Lung (tissue), 11 donors: ENCODE measurements at regions not wholly inside any gene's neighbourhood (a gene's known extent, or its start where the extent isn't known, plus 50 kb on each side); places are given as distances from the start of the nearest gene placed in this dataset.

Source experiments
- ATAC-seq: fragments of 200-7000 bp; cut with Tn5 transposase; one replicate; pipeline ENCODE4 v1.9.1; 2020; ENCODE audit warnings: moderate number of reproducible peaks; ENCODE audit not compliant: insufficient read depth, low FRiP score
- DNase-seq, 3 donors: peaks; one replicate each; pipeline ENCODE4 v3.0.0-alpha.2; 2013 to 2017
- H3K27ac ChIP-seq, 2 donors: one replicate each; pipeline ENCODE4 v1.5.1; 2013; ENCODE audit warnings: mild to moderate bottlenecking in 2 of 2, moderate library complexity in 2 of 2, control low read depth in 1 of 2, inconsistent platforms in 1 of 2, low read depth in 1 of 2, low read length in 1 of 2
- H3K27me3 ChIP-seq, 3 donors: one replicate each; pipeline ENCODE4 v1.5.1; 2013; ENCODE audit warnings: low read length in 2 of 3; ENCODE audit not compliant: control insufficient read depth in 3 of 3, insufficient read depth in 3 of 3
- H3K36me3 ChIP-seq, 4 donors: one replicate each; pipeline ENCODE4 v1.5.1; 2013; ENCODE audit warnings: low read length in 4 of 4, mild to moderate bottlenecking in 1 of 4, moderate library complexity in 1 of 4; ENCODE audit not compliant: control insufficient read depth in 4 of 4, insufficient read depth in 4 of 4
- H3K4me1 ChIP-seq, 5 donors: one replicate each; pipeline ENCODE4 v1.5.1; 2013; ENCODE audit warnings: low read length in 5 of 5, mild to moderate bottlenecking in 2 of 5, moderate library complexity in 1 of 5; ENCODE audit not compliant: control insufficient read depth in 5 of 5, insufficient read depth in 5 of 5
- H3K4me3 ChIP-seq: one replicate; pipeline ENCODE4 v1.5.1; 2013; ENCODE audit warnings: mild to moderate bottlenecking, control low read depth, moderate library complexity
- H3K9ac ChIP-seq, 2 donors: one replicate each; pipeline ENCODE4 v1.5.1; 2013; ENCODE audit warnings: low read length in 2 of 2, control low read depth in 1 of 2; ENCODE audit not compliant: insufficient read depth in 1 of 2
- H3K9me3 ChIP-seq, 4 donors: one replicate each; pipeline ENCODE4 v1.5.1; 2013; ENCODE audit warnings: low read length in 3 of 4, mild to moderate bottlenecking in 1 of 4, moderate library complexity in 1 of 4; ENCODE audit not compliant: control insufficient read depth in 4 of 4, insufficient read depth in 3 of 4
- WGBS, 2 donors: extraction: QIAGEN DNeasy Blood & Tissue Kit; methylation state at CpG; one replicate each; pipeline ENCODE4 v1.1.7; 2013; 5-methylcytosine and 5-hydroxymethylcytosine counted together
- TF ChIP-seq, protein P1 (sequence below): IDR thresholded peaks from 2 replicates; pipeline ENCODE4 v1.5.1; 2012; ENCODE audit warnings: mild to moderate bottlenecking; ENCODE audit errors: control extremely low read depth, extremely low read depth
- donor health status: control.
- donor health status: control.
- donor health status: Bipolar disorder and iron deficiency.
- donor health status: healthy.
- donor health status: DM: yes; HTN: yes; CAD: no.

DNA sequence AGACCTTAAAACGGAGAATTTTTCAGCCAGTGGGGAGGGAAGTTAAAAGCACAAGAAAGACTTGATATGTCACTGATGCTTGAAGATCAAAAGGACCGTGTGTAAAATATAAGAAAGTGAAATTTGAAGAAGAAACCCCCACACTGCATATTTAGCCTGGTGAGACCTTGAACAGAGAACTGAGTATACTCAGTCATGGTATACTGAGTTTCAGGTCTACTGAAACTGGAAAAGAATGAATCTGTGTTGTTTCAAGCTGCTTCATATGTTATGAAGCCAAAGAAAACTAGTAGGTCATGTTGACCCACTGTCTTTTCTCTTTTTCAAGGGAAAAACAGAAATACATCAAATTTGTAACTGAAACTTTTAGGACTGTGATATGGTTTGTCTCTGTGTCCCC lies 443.8 kb upstream of the GJE1 start:
- ATAC-seq, result no peak
- TF ChIP-seq, protein P1, sequence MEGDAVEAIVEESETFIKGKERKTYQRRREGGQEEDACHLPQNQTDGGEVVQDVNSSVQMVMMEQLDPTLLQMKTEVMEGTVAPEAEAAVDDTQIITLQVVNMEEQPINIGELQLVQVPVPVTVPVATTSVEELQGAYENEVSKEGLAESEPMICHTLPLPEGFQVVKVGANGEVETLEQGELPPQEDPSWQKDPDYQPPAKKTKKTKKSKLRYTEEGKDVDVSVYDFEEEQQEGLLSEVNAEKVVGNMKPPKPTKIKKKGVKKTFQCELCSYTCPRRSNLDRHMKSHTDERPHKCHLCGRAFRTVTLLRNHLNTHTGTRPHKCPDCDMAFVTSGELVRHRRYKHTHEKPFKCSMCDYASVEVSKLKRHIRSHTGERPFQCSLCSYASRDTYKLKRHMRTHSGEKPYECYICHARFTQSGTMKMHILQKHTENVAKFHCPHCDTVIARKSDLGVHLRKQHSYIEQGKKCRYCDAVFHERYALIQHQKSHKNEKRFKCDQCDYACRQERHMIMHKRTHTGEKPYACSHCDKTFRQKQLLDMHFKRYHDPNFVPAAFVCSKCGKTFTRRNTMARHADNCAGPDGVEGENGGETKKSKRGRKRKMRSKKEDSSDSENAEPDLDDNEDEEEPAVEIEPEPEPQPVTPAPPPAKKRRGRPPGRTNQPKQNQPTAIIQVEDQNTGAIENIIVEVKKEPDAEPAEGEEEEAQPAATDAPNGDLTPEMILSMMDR, result no peak
- Histone ChIP-seq H3K36me3 (no peaks in the 10 kb centered on the region), H3K4me3 (no peak overlapping the region), H3K9ac (no peak overlapping the region), H3K27ac (no peak overlapping the region), H3K9me3 (no peaks in the 10 kb centered on the region), H3K4me1 (no peaks in the 10 kb centered on the region), H3K27me3 (no peaks in the 10 kb centered on the region)
- DNase-seq, result no peak
- 73 to 87% methylated on average over 2 of the region's 2 CpGs for WGBS, 2 donors

DNA sequence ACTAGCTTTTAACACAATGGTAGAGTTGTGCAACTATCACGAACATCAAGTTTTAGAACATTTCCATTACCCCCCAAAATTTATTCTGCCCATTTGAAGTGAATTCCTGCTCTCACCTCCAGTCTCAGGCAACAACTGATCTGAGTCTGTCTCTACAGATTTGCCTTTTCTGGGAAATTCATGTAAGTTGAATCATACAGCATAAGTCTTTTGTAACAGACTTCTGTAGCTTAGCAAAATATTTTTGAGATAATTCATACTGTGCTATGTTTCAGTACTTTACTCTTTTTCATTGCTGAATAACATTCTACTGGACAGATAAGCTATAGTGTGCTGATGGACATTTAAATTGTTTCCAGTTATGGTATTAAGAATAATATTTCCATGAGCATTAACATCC lies 447.3 kb upstream of the GJE1 start:
- Histone ChIP-seq H3K27me3 (no peaks in the 10 kb centered on the region), H3K27ac (no peak overlapping the region), H3K9ac (no peak overlapping the region), H3K9me3 (no peaks in the 10 kb centered on the region), H3K36me3 (no peaks in the 10 kb centered on the region), H3K4me1 (no peaks in the 10 kb centered on the region), H3K4me3 (no peak overlapping the region)
- 0 to 45% methylated on average over 1 of the region's 1 CpG for WGBS, 2 donors
- TF ChIP-seq, protein P1, result no peak
- DNase-seq (no peak), ATAC-seq (no peak)

- Histone ChIP-seq H3K9ac (no peak overlapping the region), H3K9me3 (no peaks in the 10 kb centered on the region), H3K36me3 (no peaks in the 10 kb centered on the region), H3K27ac (no peak overlapping the region), H3K4me1 (no peaks in the 10 kb centered on the region), H3K4me3 (no peak overlapping the region), H3K27me3 (no peaks in the 10 kb centered on the region)
- DNase-seq (no peak), ATAC-seq (no peak)
- TF ChIP-seq, protein P1, result no peak
Measured at GRCh38 chr6:141682391-141682790, 450.3 kb upstream of the GJE1 start.

DNA sequence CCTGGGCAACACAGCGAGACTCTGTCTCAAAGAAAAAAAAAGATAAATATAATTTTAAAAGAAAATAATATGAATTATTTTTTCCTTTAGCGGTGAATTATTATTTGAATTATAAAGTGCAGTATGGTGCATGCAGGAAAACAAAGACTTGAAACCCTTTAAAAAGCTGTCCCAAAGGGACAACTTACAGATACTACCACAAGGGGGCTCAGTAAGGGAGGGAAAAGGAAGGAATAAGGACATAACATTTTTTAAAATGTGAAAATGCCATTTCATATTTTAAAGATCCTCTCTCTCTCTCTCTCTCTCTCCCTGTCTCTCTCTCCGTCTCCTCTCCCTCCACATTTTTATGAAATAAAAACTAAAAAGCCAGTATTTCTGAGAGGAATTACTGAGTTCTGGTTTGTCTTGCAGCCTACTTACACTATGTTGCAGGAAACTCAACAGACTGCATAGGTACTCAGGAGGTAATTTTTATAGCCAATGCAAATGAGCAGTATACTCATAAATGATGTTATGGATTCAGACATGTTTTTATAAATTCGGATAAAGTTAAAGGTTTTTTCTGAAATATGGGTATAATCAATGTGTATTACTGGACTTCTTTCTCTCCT lies 455.0 kb upstream of the GJE1 start:
- 51 to 54% methylated on average over 4 of the region's 4 CpGs for WGBS, 2 donors

More for the DNA sequence above, 455.0 kb upstream of the GJE1 start:
- H3K27me3 ChIP-seq, result no peaks in the 10 kb centered on the region
- DNase-seq, result peak in 2 of 3 donors; percentile 39 to 40
- no peaks in the 10 kb centered on the region for H3K9me3 ChIP-seq
- no peak overlapping the region for H3K4me3 ChIP-seq
- TF ChIP-seq, protein P1, result no peak
- H3K4me1 ChIP-seq, result no peaks in the 10 kb centered on the region
- no peaks in the 10 kb centered on the region for H3K36me3 ChIP-seq
- ATAC-seq, result no peak
- no peak overlapping the region for H3K27ac ChIP-seq
- no peak overlapping the region for H3K9ac ChIP-seq
